Peyer's patch (tissue), 4 donors: ENCODE measurements at regions not wholly inside any gene's neighbourhood (a gene's known extent, or its start where the extent isn't known, plus 50 kb on each side); places are given as distances from the start of the nearest gene placed in this dataset.

ENCODE experiments used
- DNase-seq, 3 donors: peaks; one replicate each; pipeline ENCODE4 v3.0.0-alpha.2; 2017 to 2019
- H3K27ac ChIP-seq, 4 donors: fragments of 200-600 bp; sonication (generic); one replicate each; pipeline ENCODE4 v1.5.1; 2016 to 2019
- H3K27me3 ChIP-seq, 2 donors: fragments of 200-600 bp; sonication (generic); one replicate each; pipeline ENCODE4 v1.5.1; 2019
- H3K36me3 ChIP-seq, 3 donors: fragments of 200-600 bp; sonication (generic); one replicate each; pipeline ENCODE4 v1.5.1; 2016 to 2019
- H3K4me1 ChIP-seq, 4 donors: fragments of 200-600 bp; sonication (generic); one replicate each; pipeline ENCODE4 v1.5.1; 2016 to 2019
- H3K4me3 ChIP-seq, 4 donors: fragments of 200-600 bp; sonication (generic); 1 replicate in 3 of 4; 2 replicates in 1 of 4; pipeline ENCODE4 v1.5.1; 2016 to 2019; ENCODE audit warnings: mild to moderate bottlenecking in 1 of 4
- H3K9me3 ChIP-seq, 4 donors: fragments of 200-600 bp; sonication (generic); one replicate each; pipeline ENCODE4 v1.5.1; 2016 to 2019; ENCODE audit warnings: mild to moderate bottlenecking in 1 of 4
- POLR2A ChIP-seq, 2 donors: fragments of 450-650 bp; IDR thresholded peaks; one replicate each; pipeline ENCODE4 v1.5.1; 2017; ENCODE audit warnings: antibody characterized with exemption in 2 of 2, mild to moderate bottlenecking in 2 of 2, moderate library complexity in 2 of 2
- TF ChIP-seq, protein P1 (sequence below), 6 experiments: fragments of 450-650 bp in 4 of 6; fragments of 200-600 bp in 2 of 6; sonication (generic) in 1 of 6; IDR thresholded peaks; one replicate each; pipeline ENCODE4 v1.5.1; 2017 to 2019; ENCODE audit warnings: antibody characterized with exemption in 6 of 6, mild to moderate bottlenecking in 3 of 6, moderate library complexity in 1 of 6

DNA sequence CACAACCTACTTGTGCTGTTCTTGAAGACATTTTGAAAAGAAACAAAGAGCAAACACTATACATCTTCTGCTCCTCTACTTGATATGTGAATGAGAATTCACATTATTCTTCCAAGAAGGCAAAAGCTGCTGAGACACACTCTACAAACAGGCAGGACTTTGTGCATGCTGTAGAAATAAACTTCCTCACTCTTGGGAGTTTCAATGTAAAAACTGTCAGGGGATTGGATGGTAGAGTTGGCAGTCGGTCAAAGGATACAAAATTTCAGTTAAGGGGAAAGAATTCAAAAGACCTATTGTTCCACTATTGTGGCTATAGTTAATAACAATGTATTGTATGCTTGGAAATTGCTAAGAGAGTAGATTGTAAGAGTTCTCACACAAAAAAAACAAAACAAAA lies 196.3 kb downstream of the MC4R start:
- Histone ChIP-seq H3K27ac (no peak overlapping the region), H3K9me3 (no peaks in the 10 kb centered on the region), H3K4me1 (no peaks in the 10 kb centered on the region), H3K36me3 (no peaks in the 10 kb centered on the region), H3K27me3 (no peaks in the 10 kb centered on the region), H3K4me3 (no peak overlapping the region)
- no peak for DNase-seq
- TF ChIP-seq POLR2A (IDR thresholded peaks at IDR 0.05) = no peak
- TF ChIP-seq, protein P1, sequence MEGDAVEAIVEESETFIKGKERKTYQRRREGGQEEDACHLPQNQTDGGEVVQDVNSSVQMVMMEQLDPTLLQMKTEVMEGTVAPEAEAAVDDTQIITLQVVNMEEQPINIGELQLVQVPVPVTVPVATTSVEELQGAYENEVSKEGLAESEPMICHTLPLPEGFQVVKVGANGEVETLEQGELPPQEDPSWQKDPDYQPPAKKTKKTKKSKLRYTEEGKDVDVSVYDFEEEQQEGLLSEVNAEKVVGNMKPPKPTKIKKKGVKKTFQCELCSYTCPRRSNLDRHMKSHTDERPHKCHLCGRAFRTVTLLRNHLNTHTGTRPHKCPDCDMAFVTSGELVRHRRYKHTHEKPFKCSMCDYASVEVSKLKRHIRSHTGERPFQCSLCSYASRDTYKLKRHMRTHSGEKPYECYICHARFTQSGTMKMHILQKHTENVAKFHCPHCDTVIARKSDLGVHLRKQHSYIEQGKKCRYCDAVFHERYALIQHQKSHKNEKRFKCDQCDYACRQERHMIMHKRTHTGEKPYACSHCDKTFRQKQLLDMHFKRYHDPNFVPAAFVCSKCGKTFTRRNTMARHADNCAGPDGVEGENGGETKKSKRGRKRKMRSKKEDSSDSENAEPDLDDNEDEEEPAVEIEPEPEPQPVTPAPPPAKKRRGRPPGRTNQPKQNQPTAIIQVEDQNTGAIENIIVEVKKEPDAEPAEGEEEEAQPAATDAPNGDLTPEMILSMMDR (IDR thresholded peaks at IDR 0.05) = no peak

DNA sequence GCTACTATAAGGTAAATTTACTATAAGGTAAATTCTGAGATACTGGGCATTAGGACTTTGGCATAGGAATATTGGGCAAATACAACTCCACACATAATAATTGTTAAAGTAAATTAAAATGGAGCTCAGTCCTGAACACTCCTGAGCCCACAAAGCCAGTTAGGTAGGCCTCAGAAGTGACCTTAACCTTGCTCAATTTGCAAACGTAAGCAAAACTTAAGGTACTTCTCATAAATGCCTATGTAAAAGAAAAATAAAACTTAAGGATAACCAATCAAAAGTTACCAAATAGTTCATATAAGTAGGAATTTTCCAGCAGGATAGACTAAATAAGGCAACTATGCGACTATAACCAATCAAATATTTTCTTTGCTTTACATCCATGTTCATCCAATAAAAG lies 197.7 kb downstream of the MC4R start:
- Histone ChIP-seq H3K36me3 (no peaks in the 10 kb centered on the region), H3K4me1 (no peaks in the 10 kb centered on the region), H3K4me3 (no peak overlapping the region), H3K27ac (no peak overlapping the region), H3K27me3 (no peaks in the 10 kb centered on the region), H3K9me3 (no peaks in the 10 kb centered on the region)
- no peak for TF ChIP-seq POLR2A (IDR thresholded peaks at IDR 0.05)
- TF ChIP-seq, protein P1 (IDR thresholded peaks at IDR 0.05) = no peak
- DNase-seq = no peak

DNA sequence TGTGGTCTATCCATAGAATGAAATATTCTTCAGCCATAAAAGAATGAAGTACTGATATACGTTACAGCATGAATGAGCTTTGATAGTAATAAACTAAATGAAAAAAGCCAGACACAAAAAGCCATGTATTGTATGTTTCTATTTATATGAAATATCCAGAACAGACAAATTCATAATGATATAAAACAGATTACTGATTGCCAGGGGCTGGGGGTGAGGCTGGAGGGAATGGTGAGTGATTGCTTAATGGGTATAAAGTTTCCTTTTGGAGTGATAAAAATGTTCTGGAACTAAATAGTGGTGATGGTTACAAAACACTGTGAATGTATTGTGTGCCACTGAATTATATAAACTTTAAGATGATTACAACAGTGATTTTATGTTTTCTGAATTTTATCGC lies 200.5 kb downstream of the MC4R start:
- no peak overlapping the region for H3K4me3 ChIP-seq
- TF ChIP-seq, protein P1 (IDR thresholded peaks at IDR 0.05) = no peak
- TF ChIP-seq POLR2A (IDR thresholded peaks at IDR 0.05) = no peak
- no peak for DNase-seq
- H3K9me3 ChIP-seq = no peaks in the 10 kb centered on the region
- H3K36me3 ChIP-seq = no peaks in the 10 kb centered on the region
- no peaks in the 10 kb centered on the region for H3K4me1 ChIP-seq
- no peaks in the 10 kb centered on the region for H3K27me3 ChIP-seq
- H3K27ac ChIP-seq = no peak overlapping the region

DNA sequence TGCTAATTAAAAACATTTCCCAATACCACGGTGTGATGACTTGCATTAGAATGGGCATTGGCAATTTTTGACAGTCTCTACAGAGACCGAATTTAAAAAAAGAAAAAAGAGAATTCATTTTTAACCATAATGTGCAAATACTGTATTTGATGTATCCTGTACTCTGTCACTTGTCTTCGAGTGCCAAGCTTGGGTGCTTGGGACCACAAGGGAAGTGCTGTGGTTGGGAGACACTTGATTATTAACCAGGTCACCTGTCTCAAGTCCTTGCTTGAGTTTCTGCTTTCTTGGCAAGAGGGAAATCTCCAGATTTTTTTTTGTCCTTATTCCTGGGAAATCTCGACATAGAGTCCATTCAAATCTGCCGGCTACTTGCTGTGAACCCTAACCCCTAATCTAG lies 209.0 kb downstream of the MC4R start:
- Histone ChIP-seq H3K36me3 (no peaks in the 10 kb centered on the region), H3K4me3 (no peak overlapping the region), H3K4me1 (no peaks in the 10 kb centered on the region), H3K27me3 (no peaks in the 10 kb centered on the region), H3K27ac (no peak overlapping the region), H3K9me3 (no peaks in the 10 kb centered on the region)
- TF ChIP-seq, protein P1 (IDR thresholded peaks at IDR 0.05) = no peak
- TF ChIP-seq POLR2A (IDR thresholded peaks at IDR 0.05) = no peak
- DNase-seq = no peak

DNA sequence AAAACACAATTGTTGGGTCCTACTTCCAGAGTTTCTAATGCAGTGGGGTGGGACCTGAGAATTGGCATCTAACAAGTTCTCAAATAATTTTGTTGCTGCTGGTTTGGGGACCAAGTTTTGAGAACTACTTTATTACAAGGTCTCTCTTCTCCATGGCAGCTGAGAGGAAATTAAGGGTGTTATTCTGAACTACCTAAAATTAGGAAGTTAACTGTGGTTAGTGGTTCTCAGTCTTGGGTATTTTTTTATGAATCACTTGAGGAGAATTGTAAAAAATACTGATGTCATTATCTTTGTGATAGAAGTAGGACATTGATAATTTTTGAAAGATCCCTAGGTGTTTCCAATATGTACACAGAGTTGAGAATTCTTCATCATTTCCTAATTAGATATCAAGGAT lies 210.2 kb downstream of the MC4R start:
- H3K27ac ChIP-seq = no peak overlapping the region
- no peak overlapping the region for H3K4me3 ChIP-seq
- H3K36me3 ChIP-seq = no peaks in the 10 kb centered on the region
- no peaks in the 10 kb centered on the region for H3K9me3 ChIP-seq
- H3K4me1 ChIP-seq = no peaks in the 10 kb centered on the region
- no peak for DNase-seq
- H3K27me3 ChIP-seq = no peaks in the 10 kb centered on the region
- no peak for TF ChIP-seq POLR2A (IDR thresholded peaks at IDR 0.05)
- TF ChIP-seq, protein P1 (IDR thresholded peaks at IDR 0.05) = no peak

DNA sequence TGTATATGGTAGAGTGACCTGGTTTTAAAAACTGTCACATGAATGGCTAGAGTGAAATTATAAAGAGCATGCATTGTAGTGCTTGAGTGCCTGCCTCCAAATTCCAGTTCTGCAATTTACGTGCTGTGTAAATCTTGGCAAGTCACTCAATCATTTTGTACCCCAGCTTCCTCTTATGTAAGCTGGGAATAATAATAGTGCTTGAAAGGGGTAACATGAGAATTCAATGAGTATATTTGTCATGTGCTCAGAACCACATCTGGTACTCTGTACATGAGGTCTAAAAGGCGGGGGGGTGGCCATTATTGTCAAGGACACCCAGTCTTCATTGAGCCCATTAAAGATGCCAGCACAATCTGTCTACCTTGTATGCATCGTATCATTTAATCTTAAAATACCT lies 214.8 kb downstream of the MC4R start:
- no peak overlapping the region for H3K4me3 ChIP-seq
- TF ChIP-seq, protein P1 (IDR thresholded peaks at IDR 0.05) = no peak
- TF ChIP-seq POLR2A (IDR thresholded peaks at IDR 0.05) = no peak
- no peak overlapping the region for H3K27ac ChIP-seq
- H3K4me1 ChIP-seq = no peaks in the 10 kb centered on the region
- H3K27me3 ChIP-seq = no peaks in the 10 kb centered on the region
- DNase-seq = no peak
- no peaks in the 10 kb centered on the region for H3K9me3 ChIP-seq
- no peaks in the 10 kb centered on the region for H3K36me3 ChIP-seq
